HepG2 (cell line): ENCODE measurements at regions not wholly inside any gene's neighbourhood (a gene's known extent, or its start where the extent isn't known, plus 50 kb on each side); places are given as distances from the start of the nearest gene placed in this dataset.

ENCODE experiments used
- DNMT1 ChIP-seq: sonication (generic); formaldehyde crosslinking; IDR thresholded peaks from 2 replicates; pipeline ENCODE4 v1.5.1; 2020; ENCODE audit warnings: mild to moderate bottlenecking, missing genetic modification reagents
- ELF4 ChIP-seq: sonication (generic); formaldehyde crosslinking; IDR thresholded peaks from 2 replicates; pipeline ENCODE4 v1.5.0; 2020; ENCODE audit warnings: missing genetic modification reagents, mild to moderate bottlenecking, moderate library complexity, borderline replicate concordance
- FUBP1 ChIP-seq: sonication (generic); formaldehyde crosslinking; IDR thresholded peaks from 2 replicates; pipeline ENCODE4 v1.5.1; 2020; ENCODE audit warnings: missing genetic modification reagents, mild to moderate bottlenecking, borderline replicate concordance
- HNRNPLL ChIP-seq: fragments of 200-400 bp; formaldehyde crosslinking; IDR thresholded peaks from 2 replicates; pipeline ENCODE4 v1.6.1; 2017; ENCODE audit warnings: mild to moderate bottlenecking, low read depth, low read length; ENCODE audit not compliant: poor library complexity, severe bottlenecking
- MIER2 ChIP-seq: IDR thresholded peaks from 2 replicates; pipeline ENCODE4 v1.6.1; 2016; ENCODE audit warnings: missing biosample characterization, missing genetic modification reagents
- NCOA5 ChIP-seq: sonication (generic); formaldehyde crosslinking; IDR thresholded peaks from 2 replicates; pipeline ENCODE4 v1.4.0; 2020; ENCODE audit warnings: missing genetic modification reagents
- RARA ChIP-seq: IDR thresholded peaks from 2 replicates; pipeline ENCODE4 v1.6.1; 2016; ENCODE audit warnings: missing genetic modification reagents, missing compliant biosample characterization
- SAFB2 ChIP-seq: sonication (generic); formaldehyde crosslinking; IDR thresholded peaks from 2 replicates; pipeline ENCODE4 v1.5.1; 2020; ENCODE audit warnings: missing genetic modification reagents, low read depth, mild to moderate bottlenecking, borderline replicate concordance
- SALL1 ChIP-seq: sonication (generic); formaldehyde crosslinking; IDR thresholded peaks from 2 replicates; pipeline ENCODE4 v1.8.0; 2022; ENCODE audit warnings: mild to moderate bottlenecking, missing genetic modification reagents
- SOX13 ChIP-seq, 3 experiments: fragments of 450-650 bp in 1 of 3; sonication (generic) in 1 of 3; formaldehyde crosslinking in 1 of 3; IDR thresholded peaks in 2 of 3; conservative IDR thresholded peaks in 1 of 3; 2 replicates each; pipeline versions ENCODE4 v1.5.0 to v1.6.1; 2016 to 2020; ENCODE audit warnings: antibody characterized with exemption in 1 of 3, mild to moderate bottlenecking in 1 of 3, missing compliant biosample characterization in 1 of 3, missing genetic modification reagents in 1 of 3, moderate library complexity in 1 of 3
- TBX2 ChIP-seq: sonication (generic); formaldehyde crosslinking; IDR thresholded peaks from 2 replicates; pipeline ENCODE4 v1.5.0; 2020; ENCODE audit warnings: missing genetic modification reagents, mild to moderate bottlenecking, borderline replicate concordance
- TFDP1 ChIP-seq: IDR thresholded peaks from 2 replicates; pipeline ENCODE4 v1.6.1; 2016; ENCODE audit warnings: missing compliant biosample characterization, missing genetic modification reagents, borderline replicate concordance
- WIZ ChIP-seq: sonication (generic); formaldehyde crosslinking; IDR thresholded peaks from 2 replicates; pipeline ENCODE4 v1.5.1; 2020; ENCODE audit warnings: mild to moderate bottlenecking, missing genetic modification reagents
- XRCC5 ChIP-seq: fragments of 200-400 bp; formaldehyde crosslinking; optimal IDR thresholded peaks from 2 replicates; pipeline ENCODE3; 2017; ENCODE audit warnings: mild to moderate bottlenecking, low read length
- ZFP82 ChIP-seq: sonication (generic); formaldehyde crosslinking; IDR thresholded peaks from 2 replicates; pipeline ENCODE4 v1.5.1; 2020; ENCODE audit warnings: mild to moderate bottlenecking, missing genetic modification reagents, borderline replicate concordance
- ZFYVE20 ChIP-seq: sonication (generic); formaldehyde crosslinking; IDR thresholded peaks from 2 replicates; pipeline ENCODE4 v1.8.0; 2023; ENCODE audit warnings: low read depth, mild to moderate bottlenecking, moderate library complexity, missing genetic modification reagents, borderline replicate concordance
- ZMAT5 ChIP-seq: sonication (generic); formaldehyde crosslinking; IDR thresholded peaks from 2 replicates; pipeline ENCODE4 v1.5.0; 2020; ENCODE audit warnings: mild to moderate bottlenecking, low read depth, missing genetic modification reagents, borderline replicate concordance
- ZNF430 ChIP-seq: sonication (generic); formaldehyde crosslinking; IDR thresholded peaks from 2 replicates; pipeline ENCODE4 v1.9.0; 2021; ENCODE audit warnings: mild to moderate bottlenecking, missing genetic modification reagents
- ZNF768 ChIP-seq: sonication (generic); formaldehyde crosslinking; IDR thresholded peaks from 2 replicates; pipeline ENCODE4 v1.4.0; 2020; ENCODE audit warnings: missing genetic modification reagents
- ZNF83 ChIP-seq: sonication (generic); formaldehyde crosslinking; IDR thresholded peaks from 2 replicates; pipeline ENCODE4 v1.4.0; 2020; ENCODE audit warnings: missing genetic modification reagents, mild to moderate bottlenecking, borderline replicate concordance
- TF ChIP-seq, protein P1 (sequence below): sonication (generic); formaldehyde crosslinking; conservative IDR thresholded peaks from 2 replicates; pipeline ENCODE4 v1.5.0; 2020; ENCODE audit warnings: missing genetic modification reagents
- TF ChIP-seq, protein P2 (sequence below): sonication (generic); formaldehyde crosslinking; IDR thresholded peaks from 2 replicates; pipeline ENCODE4 v1.5.0; 2020; ENCODE audit warnings: missing genetic modification reagents

DNA sequence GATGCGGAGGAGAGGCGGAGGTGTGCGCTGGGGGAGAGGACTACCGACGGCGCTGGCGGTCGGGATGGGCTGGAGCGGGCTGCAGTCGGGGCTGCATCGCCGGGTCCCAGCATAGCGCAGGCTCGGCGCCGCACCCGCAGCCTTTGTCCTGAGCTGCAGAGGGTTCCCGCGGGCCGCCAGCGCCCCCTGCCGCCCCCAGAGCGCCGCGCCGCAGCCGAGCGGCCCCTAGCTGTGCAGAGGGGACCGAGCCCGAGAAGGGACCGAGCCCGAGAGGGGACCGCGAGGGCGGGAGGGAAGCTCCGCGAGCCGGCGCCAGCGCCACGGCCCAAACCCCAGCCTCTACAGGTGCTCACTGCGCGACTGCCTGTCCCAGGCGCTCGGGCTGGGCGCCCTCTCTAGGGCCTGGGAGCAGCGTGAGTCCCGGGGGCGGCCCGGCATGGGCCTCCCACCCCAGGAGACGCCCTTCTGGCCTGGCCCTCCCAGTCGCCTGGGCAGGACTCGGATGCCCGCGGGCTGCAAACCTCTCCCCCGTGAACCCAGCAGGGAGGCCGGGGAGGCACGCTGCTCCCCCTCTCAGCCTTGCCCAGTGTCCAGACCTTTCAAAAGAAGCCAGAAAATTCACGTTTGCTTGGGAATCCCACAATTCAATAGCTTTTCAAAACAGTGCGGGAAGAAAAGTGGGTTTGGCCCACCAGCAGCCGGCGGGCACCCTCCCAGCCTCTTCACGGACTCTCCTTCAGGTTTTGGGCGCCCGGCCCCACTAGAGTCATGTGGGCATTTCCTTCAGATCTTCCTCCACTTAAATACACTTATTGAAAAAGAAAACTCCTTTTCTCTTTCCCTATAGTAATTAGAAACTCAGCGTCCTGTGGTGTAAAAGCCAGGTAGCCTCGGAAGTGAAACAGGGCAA is 134.7 kb downstream of the TPRA1 start (continued):
- TF ChIP-seq HNRNPLL (peak; percentile 32), ZFP82 (CRISPR knock-in tag) (no peak), SOX13 (IDR thresholded peaks at IDR 0.05) (no peak), SOX13 (CRISPR knock-in tag; conservative IDR thresholded peaks at IDR 0.05 in 1 of 2, IDR thresholded peaks at IDR 0.05 in 1 of 2) (no peak; a peak in 1 of 4 replicates), ZNF768 (CRISPR knock-in tag) (peak; percentile 71; the same call in 1 of the 2 replicates), NCOA5 (no peak), SAFB2 (CRISPR knock-in tag) (0 out of 2 replicates have a peak, but pooled peaks have one; percentile 58), SALL1 (CRISPR knock-in tag) (peak; percentile 58), DNMT1 (0 out of 2 replicates have a peak, but pooled peaks have one; percentile 57), WIZ (peak; percentile 73; the same call in 1 of the 2 replicates), ZNF83 (CRISPR knock-in tag) (no peak), ZNF430 (CRISPR knock-in tag) (0 out of 2 replicates have a peak, but pooled peaks have one; percentile 23), MIER2 (CRISPR knock-in tag) (peak; percentile 80), FUBP1 (CRISPR knock-in tag) (no peak), ZMAT5 (CRISPR knock-in tag) (no peak), TFDP1 (CRISPR knock-in tag) (no peak), TBX2 (peak; percentile 50), ZFYVE20 (CRISPR knock-in tag) (no peak), ELF4 (CRISPR knock-in tag) (no peak), RARA (no peak), XRCC5 (peak; percentile 87)
- TF ChIP-seq, protein P1, sequence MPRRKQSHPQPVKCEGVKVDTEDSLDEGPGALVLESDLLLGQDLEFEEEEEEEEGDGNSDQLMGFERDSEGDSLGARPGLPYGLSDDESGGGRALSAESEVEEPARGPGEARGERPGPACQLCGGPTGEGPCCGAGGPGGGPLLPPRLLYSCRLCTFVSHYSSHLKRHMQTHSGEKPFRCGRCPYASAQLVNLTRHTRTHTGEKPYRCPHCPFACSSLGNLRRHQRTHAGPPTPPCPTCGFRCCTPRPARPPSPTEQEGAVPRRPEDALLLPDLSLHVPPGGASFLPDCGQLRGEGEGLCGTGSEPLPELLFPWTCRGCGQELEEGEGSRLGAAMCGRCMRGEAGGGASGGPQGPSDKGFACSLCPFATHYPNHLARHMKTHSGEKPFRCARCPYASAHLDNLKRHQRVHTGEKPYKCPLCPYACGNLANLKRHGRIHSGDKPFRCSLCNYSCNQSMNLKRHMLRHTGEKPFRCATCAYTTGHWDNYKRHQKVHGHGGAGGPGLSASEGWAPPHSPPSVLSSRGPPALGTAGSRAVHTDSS = 0 out of 2 replicates have a peak, but pooled peaks have one; percentile 69
- TF ChIP-seq, protein P2, sequence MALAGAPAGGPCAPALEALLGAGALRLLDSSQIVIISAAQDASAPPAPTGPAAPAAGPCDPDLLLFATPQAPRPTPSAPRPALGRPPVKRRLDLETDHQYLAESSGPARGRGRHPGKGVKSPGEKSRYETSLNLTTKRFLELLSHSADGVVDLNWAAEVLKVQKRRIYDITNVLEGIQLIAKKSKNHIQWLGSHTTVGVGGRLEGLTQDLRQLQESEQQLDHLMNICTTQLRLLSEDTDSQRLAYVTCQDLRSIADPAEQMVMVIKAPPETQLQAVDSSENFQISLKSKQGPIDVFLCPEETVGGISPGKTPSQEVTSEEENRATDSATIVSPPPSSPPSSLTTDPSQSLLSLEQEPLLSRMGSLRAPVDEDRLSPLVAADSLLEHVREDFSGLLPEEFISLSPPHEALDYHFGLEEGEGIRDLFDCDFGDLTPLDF (CRISPR knock-in tag) = no peak
